HG02798 (cell line): ENCODE measurements at regions not wholly inside any gene's neighbourhood (a gene's known extent, or its start where the extent isn't known, plus 50 kb on each side); places are given as distances from the start of the nearest gene placed in this dataset.
A peak's percentile ranks its signal among the peaks of the same experiment; 100 is the strongest.

ENCODE experiments used
- ATAC-seq: cut with Tn5 transposase; IDR thresholded peaks from one replicate; pipeline ENCODE4 v1.9.1; 2021; ENCODE audit warnings: mild to moderate bottlenecking; ENCODE audit not compliant: unreplicated experiment, poor library complexity

GRCh38 chr2:23112517-23112916 lies 272.5 kb upstream of the KLHL29 start:
- ATAC-seq: no peak

DNA sequence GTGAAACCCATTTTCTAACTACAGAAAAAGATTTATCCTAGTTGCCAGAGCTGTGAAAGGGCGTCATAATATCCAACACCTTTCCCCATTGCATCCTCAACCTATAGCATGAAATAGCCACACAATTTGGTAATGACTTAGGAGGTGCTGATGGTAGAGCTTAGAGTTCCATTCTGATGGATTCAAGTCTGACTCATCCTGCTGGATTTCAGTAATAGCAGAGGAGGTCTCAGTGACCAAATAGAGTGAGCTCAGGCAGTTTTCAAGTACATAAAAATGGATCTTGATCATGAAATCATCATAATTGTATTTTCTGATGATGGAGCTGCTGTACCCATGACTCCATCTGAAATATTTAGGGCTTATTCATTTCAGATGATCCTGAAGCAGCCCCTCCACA lies 270.7 kb upstream of the KLHL29 start:
- no peak for ATAC-seq

GRCh38 chr2:23118313-23118712 lies 266.7 kb upstream of the KLHL29 start:
- no peak for ATAC-seq

GRCh38 chr2:23118894-23119293 lies 266.1 kb upstream of the KLHL29 start:
- no peak for ATAC-seq

DNA sequence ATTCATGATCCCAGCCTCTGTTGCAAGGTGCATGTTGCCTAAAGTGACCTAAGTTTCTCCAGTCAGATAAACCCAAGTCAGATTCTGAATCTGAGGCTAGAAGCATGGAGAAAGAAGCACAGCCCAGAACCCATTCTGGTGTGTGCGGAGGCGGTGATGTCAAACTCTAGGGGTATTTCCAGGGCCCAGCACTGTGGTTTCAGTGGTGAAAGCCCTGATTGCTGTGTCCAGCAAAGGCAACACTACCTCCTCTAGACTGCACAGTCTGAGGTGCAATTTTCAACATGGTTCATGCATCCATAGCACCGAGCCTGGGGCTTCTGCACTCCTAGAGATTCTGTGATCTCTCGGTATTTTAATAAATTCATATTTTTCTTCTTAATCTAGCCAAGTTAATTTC lies 264.8 kb upstream of the KLHL29 start:
- peak; percentile 64 for ATAC-seq

GRCh38 chr2:23121968-23122648 lies 262.9 kb upstream of the KLHL29 start:
- no peak for ATAC-seq

DNA sequence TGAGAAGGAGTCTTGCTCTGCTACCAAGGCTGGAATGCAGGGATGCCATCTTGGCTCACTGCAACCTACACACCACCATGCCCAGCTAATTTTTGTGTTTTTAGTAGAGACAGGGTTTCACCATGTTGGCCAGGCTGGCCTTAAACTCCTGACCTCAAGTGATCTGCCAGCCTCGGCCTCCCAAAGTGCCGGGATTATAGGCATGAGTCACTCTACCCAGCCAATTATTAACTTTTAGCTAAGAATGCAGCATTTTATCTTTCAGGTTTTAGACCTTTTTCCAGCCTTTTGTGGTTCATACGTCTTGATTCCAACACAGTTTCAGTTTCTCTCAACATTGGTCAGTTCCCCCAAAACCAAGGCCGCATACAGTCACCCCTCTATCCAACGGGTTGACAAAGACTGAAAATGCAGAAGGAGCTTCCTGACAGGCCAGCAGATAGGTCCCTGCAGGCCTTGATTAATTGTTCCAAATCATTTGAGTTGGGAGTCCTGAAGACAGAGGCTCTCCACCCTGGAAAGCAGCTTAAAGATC lies 262.2 kb upstream of the KLHL29 start:
- no peak for ATAC-seq

DNA sequence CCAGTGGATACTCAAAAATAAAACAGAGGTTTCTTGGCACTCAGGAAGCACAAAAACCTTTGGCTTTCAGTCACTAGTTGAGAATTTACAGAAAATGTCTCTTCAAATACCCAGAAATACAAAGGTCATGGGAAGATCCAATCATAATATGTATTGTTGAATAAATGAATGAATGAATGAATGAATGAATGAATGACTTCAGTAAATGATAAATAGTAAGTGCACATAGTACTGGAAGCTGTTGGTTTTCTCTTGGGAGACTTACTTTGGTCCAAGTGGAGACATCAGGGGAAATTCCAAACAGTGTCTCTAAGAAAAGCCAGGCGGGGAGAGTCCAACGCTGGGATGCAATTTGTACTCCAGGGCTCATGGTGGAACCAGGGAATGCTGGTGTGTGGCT lies 261.3 kb upstream of the KLHL29 start:
- ATAC-seq: no peak

DNA sequence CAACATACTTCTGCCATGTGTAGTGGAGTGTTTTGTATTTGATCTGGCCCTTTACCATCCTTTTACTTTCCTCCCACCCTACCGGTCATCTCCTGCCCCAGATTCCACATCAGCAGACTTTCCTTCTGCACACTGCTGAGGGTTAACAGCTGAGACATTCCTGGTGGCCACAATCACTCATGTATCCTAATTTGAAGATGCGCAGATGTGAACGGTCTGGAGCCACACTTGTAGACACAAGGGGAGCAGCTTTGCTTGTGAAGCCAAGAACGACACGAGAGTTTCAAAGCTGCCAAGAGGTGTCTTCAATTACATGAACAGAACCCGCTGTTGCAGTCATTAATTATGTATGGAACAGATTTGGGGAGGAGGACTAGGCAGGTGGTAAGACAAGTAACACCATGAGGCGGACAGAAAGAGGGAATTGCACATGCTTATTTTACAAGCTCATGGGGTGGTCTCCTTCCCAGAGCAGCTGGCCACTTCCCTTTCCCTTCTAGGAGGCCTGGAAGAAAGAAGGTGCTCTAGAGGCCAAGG lies 260.7 kb upstream of the KLHL29 start:
- ATAC-seq: no peak

DNA sequence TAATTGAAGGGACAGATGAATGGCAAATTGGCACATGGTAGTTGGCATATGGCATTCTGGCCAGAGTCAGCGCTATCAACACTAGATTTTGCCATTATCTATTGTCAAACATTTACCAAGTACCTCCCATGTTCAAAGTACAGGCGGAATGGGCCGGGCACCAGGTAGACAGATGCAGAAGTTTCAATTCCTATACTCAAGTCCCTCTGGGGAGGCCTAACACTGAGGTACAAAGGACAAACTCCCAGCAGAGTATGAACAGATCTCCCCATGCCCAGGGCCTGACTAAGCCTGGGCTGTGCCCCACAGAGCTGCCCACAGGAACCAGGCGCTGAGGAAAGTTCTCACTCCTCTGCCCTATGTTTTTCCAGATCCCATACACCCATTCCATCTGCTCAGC lies 257.5 kb upstream of the KLHL29 start:
- ATAC-seq: peak; percentile 38

GRCh38 chr2:23128684-23129292 lies 256.2 kb upstream of the KLHL29 start:
- ATAC-seq: no peak

DNA sequence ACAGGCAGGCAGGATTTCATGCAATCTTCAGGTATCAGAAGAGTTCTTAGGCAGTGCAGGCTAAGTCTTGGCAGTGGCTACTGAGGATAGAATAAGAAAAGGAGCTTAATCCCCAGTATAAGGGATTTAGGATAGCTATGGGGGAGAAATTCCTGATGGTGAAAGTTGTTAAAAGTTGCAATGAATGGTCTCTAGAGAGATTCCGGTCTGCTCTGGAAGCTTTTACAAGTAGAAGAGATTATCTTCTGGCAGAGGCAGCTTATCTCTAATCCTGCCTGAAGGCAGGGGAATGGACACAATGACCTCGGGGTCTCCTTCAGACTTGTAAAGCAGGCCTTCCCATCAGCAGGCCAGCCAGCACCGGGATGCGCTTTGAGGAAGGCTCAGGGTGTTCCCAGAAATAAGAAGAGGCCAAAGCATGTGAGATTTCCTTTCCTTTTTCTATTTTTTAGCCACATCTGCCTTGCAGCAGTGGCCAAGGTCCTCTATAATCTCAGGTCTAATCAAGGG lies 253.9 kb upstream of the KLHL29 start:
- ATAC-seq: no peak

DNA sequence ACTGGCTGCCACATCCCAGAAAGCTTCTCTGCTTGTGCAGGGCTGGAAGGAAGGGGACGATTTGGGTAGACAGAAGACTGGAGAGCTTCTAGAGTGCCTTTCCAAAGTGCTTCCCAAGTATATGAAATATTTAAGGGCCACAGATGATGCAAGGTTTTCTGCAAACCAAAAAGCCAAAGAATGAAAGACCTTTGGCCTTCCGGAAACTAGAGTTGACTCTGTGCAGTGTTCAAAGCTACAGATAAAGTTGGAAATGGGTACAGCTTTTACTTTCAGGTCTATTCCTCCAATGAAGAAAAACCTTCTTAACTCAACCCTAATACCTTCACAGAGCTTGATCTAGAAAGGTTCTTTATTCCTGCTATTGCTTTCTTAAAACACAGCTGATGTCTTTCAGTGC lies 253.0 kb upstream of the KLHL29 start:
- ATAC-seq: no peak

DNA sequence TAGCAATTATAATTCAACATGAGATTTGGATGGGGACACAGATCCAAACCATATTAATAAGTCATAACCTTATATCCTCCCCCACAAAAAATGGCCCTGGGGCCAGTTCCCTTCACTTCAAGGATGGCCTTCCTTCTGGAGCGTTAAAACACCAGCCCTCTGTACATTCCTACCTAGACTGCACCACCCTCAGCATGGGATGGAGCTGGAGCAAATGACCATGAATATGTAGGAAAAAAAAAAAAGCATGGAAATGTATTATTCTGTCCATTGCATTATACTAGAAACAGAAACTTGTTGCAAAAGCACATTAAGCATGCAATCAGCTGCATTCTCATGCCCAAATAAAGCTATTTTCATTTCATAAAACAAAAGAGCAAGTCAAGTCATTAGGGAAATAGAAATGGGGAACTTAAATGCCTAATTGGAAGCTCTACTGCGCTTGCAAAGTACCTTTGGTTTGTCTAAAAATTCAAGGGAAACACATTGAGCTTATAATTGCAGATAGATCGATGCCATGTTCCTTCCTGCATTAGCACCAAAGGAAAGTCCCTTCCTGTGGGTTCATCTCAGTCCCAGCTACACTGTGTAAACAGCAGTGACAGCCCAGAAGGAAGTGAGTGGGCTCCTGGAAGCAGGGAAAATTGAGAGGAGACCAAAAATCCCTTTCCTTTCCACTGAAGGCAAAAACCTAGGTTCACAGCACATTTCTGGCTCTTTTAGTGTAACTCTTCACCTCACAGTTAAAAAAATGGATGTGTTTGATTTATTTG lies 252.0 kb upstream of the KLHL29 start:
- no peak for ATAC-seq

DNA sequence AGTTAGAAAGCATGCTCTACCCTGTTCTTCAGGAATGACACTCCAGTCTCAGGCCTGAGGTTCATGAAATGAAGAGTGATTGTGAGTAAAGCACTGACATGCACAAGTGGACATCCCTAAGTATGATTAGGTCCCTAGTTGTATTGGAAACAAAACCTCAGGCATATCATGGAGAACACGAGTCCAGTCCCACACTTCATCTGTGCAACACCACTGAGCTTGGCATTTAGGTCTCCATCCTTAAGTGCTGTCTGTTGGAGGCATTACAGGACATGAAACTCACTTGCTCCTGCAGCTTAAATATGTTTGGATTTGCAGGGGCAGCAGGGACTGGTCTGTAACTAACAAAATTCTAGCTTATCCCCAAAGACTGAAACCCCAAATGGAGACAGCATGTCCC lies 250.3 kb upstream of the KLHL29 start:
- no peak for ATAC-seq

DNA sequence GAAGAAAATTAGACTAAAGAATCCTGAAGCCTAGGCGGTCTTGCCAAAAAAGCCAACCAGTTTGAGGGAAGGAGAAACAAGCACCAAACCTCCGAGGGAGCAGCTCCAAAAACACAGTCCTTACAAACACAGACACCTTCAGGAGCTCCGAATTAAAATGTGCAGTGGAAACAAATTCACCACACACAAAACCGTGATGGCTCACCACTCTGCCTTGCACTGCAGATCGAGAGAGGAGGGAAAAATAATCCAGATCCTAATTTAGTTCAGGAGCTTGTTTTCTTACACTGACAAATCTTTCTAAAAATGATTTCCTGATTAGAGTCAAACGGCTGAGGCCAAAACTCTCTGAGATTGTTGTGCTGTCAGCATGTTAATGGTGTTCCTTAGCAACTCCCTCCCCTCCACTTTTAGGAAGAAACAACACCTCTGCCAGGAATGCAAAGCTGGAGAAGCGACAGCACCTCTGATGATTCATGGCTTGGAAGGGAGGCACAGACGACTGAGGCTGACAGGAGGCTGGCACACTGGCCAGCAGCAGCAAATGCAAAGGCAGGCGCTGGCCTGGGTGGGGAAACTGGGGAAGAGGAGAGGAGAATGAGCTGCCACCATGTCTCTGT lies 249.4 kb upstream of the KLHL29 start:
- ATAC-seq: no peak

GRCh38 chr2:23137166-23137565 lies 247.8 kb upstream of the KLHL29 start:
- ATAC-seq: no peak

- ATAC-seq: no peak
Observed at GRCh38 chr2:23138701-23139100, 246.3 kb upstream of the KLHL29 start.

GRCh38 chr2:23145460-23145859 lies 239.5 kb upstream of the KLHL29 start:
- no peak for ATAC-seq

- no peak for ATAC-seq
Observed at GRCh38 chr2:23146011-23146410, 239.0 kb upstream of the KLHL29 start.
